Heart left ventricle (tissue), 16 donors: ENCODE measurements at regions not wholly inside any gene's neighbourhood (a gene's known extent, or its start where the extent isn't known, plus 50 kb on each side); places are given as distances from the start of the nearest gene placed in this dataset.

Experiments
- ATAC-seq, 4 donors: fragments of 200-7000 bp; cut with Tn5 transposase; one replicate each; pipeline ENCODE4 v1.9.1; 2020 to 2022; ENCODE audit warnings: moderate library complexity in 4 of 4, mild to moderate bottlenecking in 3 of 4, moderate number of reproducible peaks in 1 of 4
- DNase-seq, 5 donors: peaks; one replicate each; pipeline ENCODE4 v3.0.0-alpha.2; 2020
- H3K27ac ChIP-seq, 12 donors: fragments of 200-600 bp; sonication (generic) in 4 of 12; one replicate each; pipeline versions ENCODE4 v1.5.0 to v1.8.0; 2016 to 2022; ENCODE audit warnings: mild to moderate bottlenecking in 2 of 12
- H3K27me3 ChIP-seq, 9 donors: fragments of 200-600 bp; sonication (generic) in 2 of 9; one replicate each; pipeline versions ENCODE4 v1.5.1 to v1.8.0; 2016 to 2022; ENCODE audit warnings: mild to moderate bottlenecking in 3 of 9
- H3K36me3 ChIP-seq, 9 donors: fragments of 200-600 bp; sonication (generic) in 2 of 9; one replicate each; pipeline versions ENCODE4 v1.5.0 to v1.8.0; 2018 to 2022; ENCODE audit warnings: mild to moderate bottlenecking in 2 of 9
- H3K4me1 ChIP-seq, 12 donors: fragments of 200-600 bp; sonication (generic) in 4 of 12; one replicate each; pipeline versions ENCODE4 v1.5.0 to v1.8.0; 2016 to 2022; ENCODE audit warnings: mild to moderate bottlenecking in 3 of 12
- H3K4me3 ChIP-seq, 12 donors: fragments of 200-600 bp; sonication (generic) in 4 of 12; one replicate each; pipeline versions ENCODE4 v1.5.0 to v1.8.0; 2017 to 2022; ENCODE audit warnings: mild to moderate bottlenecking in 9 of 12, moderate library complexity in 4 of 12
- H3K9me3 ChIP-seq, 12 donors: fragments of 200-600 bp; sonication (generic) in 4 of 12; one replicate each; pipeline versions ENCODE4 v1.5.0 to v1.8.0; 2016 to 2022; ENCODE audit warnings: mild to moderate bottlenecking in 1 of 12
- POLR2A ChIP-seq, 2 donors: fragments of 450-650 bp; IDR thresholded peaks; one replicate each; pipeline ENCODE4 v1.6.1; 2017; ENCODE audit warnings: antibody characterized with exemption in 2 of 2, mild to moderate bottlenecking in 2 of 2, moderate library complexity in 2 of 2
- WGBS, 4 donors: extraction: QIAGEN DNeasy Blood & Tissue Kit in 2 of 4; methylation state at CpG; one replicate each; pipeline versions ENCODE4 v1.1.5 to v1.1.7; 2013 to 2018; 5-methylcytosine and 5-hydroxymethylcytosine counted together
- intact Hi-C, 10 donors: fragments of 100-400 bp; cut with DNase I; formaldehyde crosslinking; loops; one replicate each; pipeline versions ENCODE4 v1.11.1 to v1.14.2; 2022
- TF ChIP-seq, protein P1 (sequence below), 12 donors: fragments of 200-600 bp; sonication (generic) in 4 of 12; IDR thresholded peaks; one replicate each; pipeline versions ENCODE4 v1.5.0 to v1.8.0; 2018 to 2022; ENCODE audit warnings: antibody characterized with exemption in 12 of 12, mild to moderate bottlenecking in 5 of 12
- donor health status: ischemic (EF 13 %, LVEDD 7.1; RV severe dilation, severe dysfunction).
- donor health status: healthy with polysubstance abuse.
- donor health status: DM: no; HTN: yes; CAD: no.
- donor health status: DM: no; HTN: no; CAD: no.
- donor health status: ischemic (EF 25% LVEDD 6.9; RV normal size, moderate dysfunction).
- donor health status: ischemic (EF 25% LVEDD 5.7; RV mildly dilated, moderate dysfunction).
- donor health status: healthy.
- donor health status: DM: yes; HTN: yes; CAD: no.
- donor health status: ischemic (EF 35%, LVEDD 5.7; RV mildly dilated, moderate dysfunction).
- donor health status: nonischemic (EF 11% LVEDD 7.7; RV severe dilation, severe dysfunction).
- donor health status: DM: yes; HTN: yes; CAD: no.
- donor health status: PGD.
- donor health status: ischemic (EF 29% LVEDD 5.4; RV normal size, mild dysfunction).
- donor health status: nonischemic (EF 23%, LVEDD 6.1; RV moderate dilation, normal function).

DNA sequence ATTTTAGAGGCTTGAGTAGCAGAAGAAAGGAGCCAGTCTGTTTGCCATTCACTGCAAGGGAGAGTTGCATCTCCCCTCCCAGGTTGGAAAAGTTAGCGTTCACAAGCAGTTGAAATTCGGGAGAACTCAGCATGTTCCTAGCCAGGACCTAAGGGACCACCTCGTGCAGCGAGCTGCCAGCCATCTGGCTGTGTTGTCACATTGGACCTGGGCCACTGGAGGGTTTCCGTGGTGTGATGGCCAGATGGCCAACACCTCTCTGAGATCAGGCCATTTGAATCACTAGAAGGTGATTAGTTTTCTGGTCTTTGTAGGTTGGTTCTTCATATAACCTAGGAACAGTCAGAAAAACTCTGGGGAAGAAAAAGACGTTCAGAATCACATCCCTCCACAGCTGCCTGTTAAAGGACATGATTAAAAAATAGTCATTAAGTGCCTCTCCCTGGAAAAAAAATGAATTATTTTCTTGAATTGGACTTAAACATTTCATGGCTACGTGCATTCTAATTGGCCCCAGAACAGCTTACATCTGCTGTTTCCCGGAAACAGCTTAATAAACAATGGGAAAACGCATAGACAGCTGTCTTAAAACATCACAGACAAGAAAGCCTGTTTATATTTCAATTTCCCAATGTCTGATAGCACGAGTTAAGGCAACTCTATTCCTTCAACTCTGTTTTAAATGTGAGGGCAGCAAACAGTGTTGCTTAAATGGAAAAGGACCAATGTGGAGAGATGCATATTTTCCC lies 303.9 kb downstream of the TENT4A start:
- no peak for DNase-seq

DNA sequence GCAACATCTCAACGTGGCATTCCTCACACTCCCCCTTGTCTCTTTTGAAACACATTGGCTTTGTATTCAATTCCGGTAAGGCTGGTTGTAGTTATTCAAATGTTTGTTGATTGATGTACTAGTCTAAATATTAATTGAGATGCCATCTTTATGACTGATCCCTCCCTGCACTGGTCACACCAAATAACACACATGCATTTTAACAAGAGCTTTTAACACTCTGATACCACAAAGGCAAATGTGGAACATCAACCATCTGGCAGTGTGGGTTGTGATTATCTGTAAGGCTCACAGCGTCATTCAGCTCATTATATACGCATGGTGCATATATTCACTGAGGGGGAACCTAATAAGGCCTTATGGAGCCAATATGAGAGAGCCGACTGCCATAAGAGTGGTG lies 305.0 kb downstream of the TENT4A start:
- H3K27ac ChIP-seq: no peak overlapping the region
- TF ChIP-seq POLR2A (IDR thresholded peaks at IDR 0.05): no peak
- TF ChIP-seq, protein P1, sequence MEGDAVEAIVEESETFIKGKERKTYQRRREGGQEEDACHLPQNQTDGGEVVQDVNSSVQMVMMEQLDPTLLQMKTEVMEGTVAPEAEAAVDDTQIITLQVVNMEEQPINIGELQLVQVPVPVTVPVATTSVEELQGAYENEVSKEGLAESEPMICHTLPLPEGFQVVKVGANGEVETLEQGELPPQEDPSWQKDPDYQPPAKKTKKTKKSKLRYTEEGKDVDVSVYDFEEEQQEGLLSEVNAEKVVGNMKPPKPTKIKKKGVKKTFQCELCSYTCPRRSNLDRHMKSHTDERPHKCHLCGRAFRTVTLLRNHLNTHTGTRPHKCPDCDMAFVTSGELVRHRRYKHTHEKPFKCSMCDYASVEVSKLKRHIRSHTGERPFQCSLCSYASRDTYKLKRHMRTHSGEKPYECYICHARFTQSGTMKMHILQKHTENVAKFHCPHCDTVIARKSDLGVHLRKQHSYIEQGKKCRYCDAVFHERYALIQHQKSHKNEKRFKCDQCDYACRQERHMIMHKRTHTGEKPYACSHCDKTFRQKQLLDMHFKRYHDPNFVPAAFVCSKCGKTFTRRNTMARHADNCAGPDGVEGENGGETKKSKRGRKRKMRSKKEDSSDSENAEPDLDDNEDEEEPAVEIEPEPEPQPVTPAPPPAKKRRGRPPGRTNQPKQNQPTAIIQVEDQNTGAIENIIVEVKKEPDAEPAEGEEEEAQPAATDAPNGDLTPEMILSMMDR (IDR thresholded peaks at IDR 0.05): no peak
- intact Hi-C loops: no loop called here

More for the DNA sequence above, 303.9 kb downstream of the TENT4A start:
- Histone ChIP-seq H3K36me3 (no peaks in the 10 kb centered on the region), H3K4me3 (no peak overlapping the region), H3K27me3 (no peaks in the 10 kb centered on the region), H3K27ac (no peak overlapping the region), H3K9me3 (peaks cover 0 to 24% (median 11%) of the 10 kb centered on the region in 12 donors), H3K4me1 (no peaks in the 10 kb centered on the region)
- intact Hi-C loops: no loop called here
- ATAC-seq: no peak
- 57 to 65% (median 61%) methylated on average over 10 of the region's 10 CpGs for WGBS, 4 donors
- TF ChIP-seq, protein P1 (IDR thresholded peaks at IDR 0.05): no peak
- no peak for TF ChIP-seq POLR2A (IDR thresholded peaks at IDR 0.05)

DNA sequence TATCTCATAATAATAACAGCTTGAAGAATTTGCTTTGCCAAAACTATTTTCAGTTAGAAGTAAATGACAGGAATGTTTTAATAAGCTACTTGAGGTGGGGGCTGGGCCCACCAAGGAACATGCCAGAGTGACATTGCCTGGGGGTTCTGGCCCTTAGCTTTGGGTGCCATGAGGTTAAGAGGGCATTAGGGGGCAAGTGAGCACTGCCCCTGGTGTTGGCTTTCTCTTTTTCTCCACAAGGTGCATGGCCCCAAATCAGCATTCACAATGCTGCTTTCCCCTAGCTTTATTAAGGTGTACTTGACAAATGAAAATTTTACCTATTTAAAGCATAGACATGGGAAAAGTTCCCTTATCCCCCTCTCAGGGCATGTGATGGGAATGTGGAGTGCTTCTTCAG lies 305.4 kb downstream of the TENT4A start:
- Histone ChIP-seq H3K4me3 (no peak overlapping the region), H3K27ac (no peak overlapping the region), H3K27me3 (no peaks in the 10 kb centered on the region), H3K9me3 (peaks cover 2 to 38% (median 25%) of the 10 kb centered on the region in 12 donors), H3K36me3 (no peaks in the 10 kb centered on the region), H3K4me1 (no peaks in the 10 kb centered on the region)
- TF ChIP-seq, protein P1 (IDR thresholded peaks at IDR 0.05): no peak
- no peak for TF ChIP-seq POLR2A (IDR thresholded peaks at IDR 0.05)
- ATAC-seq: no peak
- DNase-seq: no peak
- intact Hi-C loops: no loop called here

More for the DNA sequence above, 305.0 kb downstream of the TENT4A start:
- 55 to 68% (median 63%) methylated on average over 5 of the region's 5 CpGs for WGBS, 4 donors
- H3K4me1 ChIP-seq: no peaks in the 10 kb centered on the region
- no peaks in the 10 kb centered on the region for H3K27me3 ChIP-seq
- H3K36me3 ChIP-seq: no peaks in the 10 kb centered on the region
- H3K9me3 ChIP-seq: peaks cover 0 to 34% (median 21%) of the 10 kb centered on the region in 12 donors
- DNase-seq (no peak), ATAC-seq (no peak)
- no peak overlapping the region for H3K4me3 ChIP-seq

DNA sequence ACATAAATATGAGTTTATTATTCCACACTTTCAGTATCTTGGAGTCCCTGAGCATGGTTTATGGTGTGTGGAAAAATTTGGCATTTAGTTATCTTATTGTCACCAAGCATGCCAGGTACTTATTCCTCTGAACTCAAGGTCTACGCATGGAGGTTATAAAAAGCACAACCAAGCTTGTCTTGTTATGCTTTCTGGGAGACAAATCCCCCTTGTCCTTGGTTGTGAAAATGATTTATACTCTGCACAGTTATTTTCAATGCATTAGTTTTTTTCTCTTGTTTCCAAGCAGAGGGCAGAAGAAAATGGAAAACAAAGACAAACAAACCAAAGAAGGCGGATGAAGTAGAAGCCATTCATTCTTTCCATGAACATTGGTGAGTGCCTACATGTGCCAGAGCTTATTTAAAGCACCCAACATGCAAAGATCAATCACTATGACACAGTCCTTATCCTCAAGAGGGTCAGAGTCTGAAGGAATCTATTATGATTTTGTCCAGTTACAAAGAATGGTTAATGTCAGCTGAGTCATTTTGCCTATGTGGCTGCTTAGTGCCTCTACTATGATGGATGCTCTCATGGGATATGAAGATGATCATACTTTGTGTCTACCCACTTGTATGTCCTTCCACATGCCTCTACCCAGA lies 323.1 kb downstream of the TENT4A start:
- intact Hi-C loops: no loop called here
- no peak for DNase-seq
- H3K27me3 ChIP-seq: no peaks in the 10 kb centered on the region
- no peak overlapping the region for H3K4me3 ChIP-seq
- H3K4me1 ChIP-seq: no peaks in the 10 kb centered on the region
- H3K36me3 ChIP-seq: no peaks in the 10 kb centered on the region
- WGBS, 4 donors: 67 to 75% (median 72%) methylated on average over 2 of the region's 2 CpGs
- H3K9me3 ChIP-seq: peaks cover 0 to 12% (median 0%) of the 10 kb centered on the region in 12 donors
- H3K27ac ChIP-seq: no peak overlapping the region
- TF ChIP-seq, protein P1 (IDR thresholded peaks at IDR 0.05): no peak
- TF ChIP-seq POLR2A (IDR thresholded peaks at IDR 0.05): no peak
- no peak for ATAC-seq
